Cerebellar cortex (tissue), 1 donor: ENCODE measurements at regions not wholly inside any gene's neighbourhood (a gene's known extent, or its start where the extent isn't known, plus 50 kb on each side); places are given as distances from the start of the nearest gene placed in this dataset.

ENCODE experiments used
- DNase-seq: peaks from one replicate; pipeline ENCODE4 v3.0.0-alpha.2; 2015; ENCODE audit warnings: low spot score

GRCh38 chr3:78516937-78517336 lies 1250.9 kb downstream of the ROBO1 start:
- DNase-seq = no peak

- DNase-seq = no peak
Measured at GRCh38 chr3:78517965-78518364, 1249.8 kb downstream of the ROBO1 start.

GRCh38 chr3:78519281-78519680 lies 1248.5 kb downstream of the ROBO1 start:
- no peak for DNase-seq

GRCh38 chr3:78529601-78530000 lies 1238.2 kb downstream of the ROBO1 start:
- DNase-seq = no peak

GRCh38 chr3:78540485-78540884 lies 1227.3 kb downstream of the ROBO1 start:
- no peak for DNase-seq

- DNase-seq = no peak
Measured at GRCh38 chr3:78545827-78546226, 1222.0 kb downstream of the ROBO1 start.
